Prostate gland (tissue), 2 donors: ENCODE measurements at regions not wholly inside any gene's neighbourhood (a gene's known extent, or its start where the extent isn't known, plus 50 kb on each side); places are given as distances from the start of the nearest gene placed in this dataset.

Experiments
- CTCF ChIP-seq, 4 experiments: fragments of 200-600 bp in 2 of 4; fragments of 450-650 bp in 2 of 4; sonication (generic) in 2 of 4; IDR thresholded peaks; 1 replicate in 3 of 4; 2 replicates in 1 of 4; pipeline ENCODE4 v1.5.1; 2016 to 2019; ENCODE audit warnings: antibody characterized with exemption in 4 of 4, mild to moderate bottlenecking in 2 of 4, moderate library complexity in 2 of 4
- POLR2A ChIP-seq: fragments of 450-650 bp; IDR thresholded peaks from one replicate; pipeline ENCODE4 v1.6.1; 2016; ENCODE audit warnings: antibody characterized with exemption, mild to moderate bottlenecking
- POLR2AphosphoS5 ChIP-seq: sonication (generic); formaldehyde crosslinking; IDR thresholded peaks from one replicate; pipeline ENCODE4 v1.6.1; 2017; ENCODE audit warnings: antibody characterized with exemption

- TF ChIP-seq POLR2A (no peak), CTCF (IDR thresholded peaks at IDR 0.05) (no peak), POLR2AphosphoS5 (no peak)
These were observed 175.6 kb downstream of the SIPA1L2 start for GRCh38 chr1:232454227-232454886.
